Trophoblast cell (in vitro differentiated cells and primary cell): ENCODE measurements at regions not wholly inside any gene's neighbourhood (a gene's known extent, or its start where the extent isn't known, plus 50 kb on each side); places are given as distances from the start of the nearest gene placed in this dataset.

Experiments
- DNase-seq, 2 donors: peaks; one replicate each; pipeline ENCODE4 v3.0.0-alpha.2; 2016
- H2AFZ ChIP-seq: 2 replicates; pipeline ENCODE4 v1.6.1; 2013; ENCODE audit warnings: low read length, moderate library complexity, mild to moderate bottlenecking; ENCODE audit not compliant: insufficient read depth, poor library complexity
- H2AK5ac ChIP-seq: 2 replicates; pipeline ENCODE4 v1.6.1; 2013; ENCODE audit warnings: mild to moderate bottlenecking, low read length
- H2BK120ac ChIP-seq: 2 replicates; pipeline ENCODE4 v1.6.1; 2013; ENCODE audit warnings: low read length, mild to moderate bottlenecking, moderate library complexity; ENCODE audit not compliant: insufficient read depth, poor library complexity
- H2BK12ac ChIP-seq: 2 replicates; pipeline ENCODE4 v1.6.1; 2013; ENCODE audit warnings: mild to moderate bottlenecking, low read length, moderate library complexity
- H2BK5ac ChIP-seq: 2 replicates; pipeline ENCODE4 v1.6.1; 2013; ENCODE audit warnings: low read length, low read depth, moderate library complexity, mild to moderate bottlenecking; ENCODE audit not compliant: poor library complexity
- H3K14ac ChIP-seq: 2 replicates; pipeline ENCODE4 v1.6.1; 2013; ENCODE audit warnings: mild to moderate bottlenecking, low read length
- H3K18ac ChIP-seq: 2 replicates; pipeline ENCODE4 v1.6.1; 2013; ENCODE audit warnings: mild to moderate bottlenecking, low read length
- H3K23ac ChIP-seq: 2 replicates; pipeline ENCODE4 v1.6.1; 2013; ENCODE audit warnings: low read length
- H3K27ac ChIP-seq: 2 replicates; pipeline ENCODE4 v1.5.1; 2013; ENCODE audit warnings: low read depth, mild to moderate bottlenecking, inconsistent platforms, low read length, moderate library complexity
- H3K27me3 ChIP-seq: 2 replicates; pipeline ENCODE4 v1.6.1; 2013; ENCODE audit warnings: inconsistent platforms, mild to moderate bottlenecking, low read length, moderate library complexity; ENCODE audit not compliant: insufficient read depth
- H3K36me3 ChIP-seq, 2 experiments: 1 replicate in 1 of 2; 2 replicates in 1 of 2; pipeline ENCODE4 v1.6.1; 2013; ENCODE audit warnings: low read length in 2 of 2, mild to moderate bottlenecking in 2 of 2, moderate library complexity in 1 of 2; ENCODE audit not compliant: insufficient read depth in 2 of 2, control insufficient read depth in 1 of 2
- H3K4ac ChIP-seq: 2 replicates; pipeline ENCODE4 v1.6.1; 2013; ENCODE audit warnings: low read depth, mild to moderate bottlenecking, low read length, moderate library complexity
- H3K4me1 ChIP-seq, 2 experiments: 1 replicate in 1 of 2; 2 replicates in 1 of 2; pipeline ENCODE4 v1.6.1; 2013; ENCODE audit warnings: low read length in 2 of 2, mild to moderate bottlenecking in 2 of 2, moderate library complexity in 1 of 2; ENCODE audit not compliant: insufficient read depth in 2 of 2, control insufficient read depth in 1 of 2
- H3K4me2 ChIP-seq: 2 replicates; pipeline ENCODE4 v1.6.1; 2013; ENCODE audit warnings: inconsistent platforms, mild to moderate bottlenecking, low read length, moderate library complexity
- H3K4me3 ChIP-seq: 2 replicates; pipeline ENCODE4 v1.5.1; 2013; ENCODE audit warnings: mild to moderate bottlenecking, low read depth, low read length, inconsistent platforms
- H3K79me1 ChIP-seq: one replicate; pipeline ENCODE4 v1.6.1; 2013; ENCODE audit warnings: low read length
- H3K79me2 ChIP-seq: 2 replicates; pipeline ENCODE4 v1.6.1; 2013; ENCODE audit warnings: low read length, mild to moderate bottlenecking; ENCODE audit not compliant: control insufficient read depth, insufficient read depth, poor library complexity
- H3K9ac ChIP-seq: 2 replicates; pipeline ENCODE4 v1.6.1; 2013; ENCODE audit warnings: mild to moderate bottlenecking, low read length
- H3K9me3 ChIP-seq: 2 replicates; pipeline ENCODE4 v1.6.1; 2013; ENCODE audit warnings: low read depth, mild to moderate bottlenecking, control low read depth, inconsistent platforms, low read length; ENCODE audit not compliant: insufficient read depth
- H4K12ac ChIP-seq: 2 replicates; pipeline ENCODE4 v1.6.1; 2013; ENCODE audit warnings: low read depth, mild to moderate bottlenecking, low read length, moderate library complexity
- H4K8ac ChIP-seq: 2 replicates; pipeline ENCODE4 v1.6.1; 2013; ENCODE audit warnings: low read depth, mild to moderate bottlenecking, low read length, moderate library complexity
- H4K91ac ChIP-seq: one replicate; pipeline ENCODE4 v1.6.1; 2013; ENCODE audit warnings: low read depth, mild to moderate bottlenecking, low read length, moderate library complexity
- WGBS: extraction: QIAGEN DNeasy Blood & Tissue Kit; methylation state at CpG from one replicate; pipeline ENCODE4 v1.1.7; 2013; ENCODE audit warnings: missing lambda C conversion rate; ENCODE audit not compliant: insufficient read length, insufficient coverage; ENCODE audit errors: extremely low coverage; 5-methylcytosine and 5-hydroxymethylcytosine counted together

- Histone ChIP-seq H3K4me1 (no peaks in the 10 kb centered on the region), H2BK5ac (no peak overlapping the region), H3K4ac (no peak overlapping the region), H3K23ac (no peak overlapping the region), H3K79me2 (no peaks in the 10 kb centered on the region), H2AFZ (no peak overlapping the region), H3K36me3 (no peaks in the 10 kb centered on the region), H4K8ac (no peak overlapping the region), H4K91ac (no peak overlapping the region), H3K4me3 (no peak overlapping the region), H4K12ac (no peak overlapping the region), H2AK5ac (no peak overlapping the region), H3K79me1 (no peaks in the 10 kb centered on the region), H3K14ac (no peak overlapping the region), H3K4me2 (no peak overlapping the region), H3K18ac (no peak overlapping the region), H3K9ac (no peak overlapping the region), H3K27me3 (no peaks in the 10 kb centered on the region), H3K9me3 (peaks cover 1% of the 10 kb centered on the region), H2BK120ac (no peak overlapping the region), H3K27ac (no peak overlapping the region), H2BK12ac (no peak overlapping the region)
- no peak for DNase-seq
- WGBS = no CpG with 5 or more reads among the region's 3 CpGs
These were observed 51.2 kb upstream of the PROX1 start for GRCh38 chr1:213936571-213936970.
